Breast epithelium (tissue), 4 donors: ENCODE measurements at regions not wholly inside any gene's neighbourhood (a gene's known extent, or its start where the extent isn't known, plus 50 kb on each side); places are given as distances from the start of the nearest gene placed in this dataset.

ENCODE experiments used
- DNase-seq, 2 donors: peaks; one replicate each; pipeline ENCODE4 v3.0.0-alpha.2; 2019; ENCODE audit warnings: low spot score in 2 of 2
- H3K27ac ChIP-seq, 2 donors: fragments of 200-600 bp; sonication (generic) in 1 of 2; one replicate each; pipeline ENCODE4 v1.5.1; 2016 to 2019; ENCODE audit warnings: mild to moderate bottlenecking in 1 of 2
- H3K27me3 ChIP-seq, 2 donors: fragments of 200-600 bp; sonication (generic) in 1 of 2; one replicate each; pipeline versions ENCODE4 v1.5.1 to v1.6.0; 2017 to 2019; ENCODE audit warnings: control low read depth in 1 of 2, mild to moderate bottlenecking in 1 of 2
- H3K36me3 ChIP-seq: fragments of 200-600 bp; one replicate; pipeline ENCODE4 v1.5.1; 2019
- H3K4me1 ChIP-seq, 2 donors: fragments of 200-600 bp; sonication (generic); one replicate each; pipeline ENCODE4 v1.5.1; 2016 to 2019; ENCODE audit warnings: control low read depth in 1 of 2
- H3K4me3 ChIP-seq, 3 donors: fragments of 200-600 bp; sonication (generic); 1 replicate in 2 of 3; 2 replicates in 1 of 3; pipeline ENCODE4 v1.5.1; 2016 to 2019; ENCODE audit warnings: mild to moderate bottlenecking in 3 of 3, moderate library complexity in 2 of 3
- H3K9me3 ChIP-seq, 2 donors: fragments of 200-600 bp; sonication (generic) in 1 of 2; one replicate each; pipeline ENCODE4 v1.5.1; 2016 to 2019; ENCODE audit warnings: control low read depth in 1 of 2
- POLR2A ChIP-seq: fragments of 450-650 bp; IDR thresholded peaks from one replicate; pipeline ENCODE4 v1.6.1; 2016; ENCODE audit warnings: antibody characterized with exemption, mild to moderate bottlenecking, moderate library complexity
- POLR2AphosphoS5 ChIP-seq, 3 donors: sonication (generic); formaldehyde crosslinking; IDR thresholded peaks; one replicate each; pipeline ENCODE4 v1.6.1; 2017; ENCODE audit warnings: antibody characterized with exemption in 3 of 3
- intact Hi-C: fragments of 100-400 bp; cut with DNase I; formaldehyde crosslinking; loops from one replicate; pipeline ENCODE4 v1.15.1; 2023; ENCODE audit warnings: low total_unique reads
- TF ChIP-seq, protein P1 (sequence below), 3 donors: fragments of 450-650 bp; IDR thresholded peaks; one replicate each; pipeline ENCODE4 v1.5.1; 2016 to 2017; ENCODE audit warnings: antibody characterized with exemption in 3 of 3, mild to moderate bottlenecking in 3 of 3, moderate library complexity in 3 of 3

DNA sequence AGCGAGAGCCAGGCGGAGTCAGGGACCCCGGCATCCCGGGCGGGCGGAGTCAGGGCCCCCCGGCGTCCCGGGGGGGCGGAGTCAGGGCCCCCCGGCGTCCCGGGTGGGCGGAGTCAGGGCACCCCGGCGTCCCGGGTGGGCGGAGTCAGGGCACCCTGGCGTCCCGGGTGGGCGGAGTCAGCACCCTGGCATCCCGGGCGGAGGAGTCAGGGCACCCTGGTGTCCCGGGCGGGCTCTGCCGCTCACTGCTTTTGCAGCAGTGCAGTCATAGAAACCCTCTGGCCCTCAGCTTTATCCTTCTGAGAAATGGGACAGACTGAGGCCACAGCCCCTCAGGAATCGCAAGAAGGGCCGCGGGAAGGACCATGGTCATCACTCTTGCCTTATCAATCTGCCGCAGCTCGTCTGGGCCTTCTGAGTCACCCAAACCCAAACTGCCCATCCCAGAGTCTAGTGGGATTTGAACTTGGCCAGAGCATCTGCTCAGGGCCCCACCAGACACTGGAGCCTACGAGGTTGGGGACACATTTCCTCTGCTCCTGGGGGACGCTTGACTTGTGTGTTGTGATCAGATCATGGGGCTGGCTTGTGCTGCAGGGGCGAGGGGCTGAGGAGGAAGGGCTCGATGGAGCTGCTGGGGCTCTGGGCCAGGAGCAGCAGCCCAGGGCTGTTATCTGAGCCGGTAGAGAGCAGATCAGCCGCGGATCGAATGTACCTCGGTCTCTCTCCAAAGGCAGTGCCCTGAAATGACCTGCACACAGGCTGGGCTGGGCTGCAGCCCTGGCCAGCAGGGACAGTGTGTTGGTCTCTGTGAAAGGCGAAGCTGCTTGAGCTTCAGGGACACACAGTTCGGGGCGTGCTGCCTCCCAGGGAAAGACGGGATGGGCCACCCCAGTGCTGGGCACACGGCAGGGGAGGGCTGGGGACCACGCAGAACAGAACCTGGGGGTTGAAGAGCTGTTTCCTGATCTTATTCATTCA is 290.1 kb upstream of the HDAC4 start:
- Histone ChIP-seq H3K36me3 (no peaks in the 10 kb centered on the region), H3K27me3 (no peaks in the 10 kb centered on the region), H3K27ac (no peak overlapping the region), H3K4me1 (no peaks in the 10 kb centered on the region), H3K9me3 (no peaks in the 10 kb centered on the region), H3K4me3 (no peak overlapping the region)
- intact Hi-C loops, result no loop called here
- DNase-seq, result no peak
- no peak for TF ChIP-seq POLR2AphosphoS5 (IDR thresholded peaks at IDR 0.05)
- TF ChIP-seq, protein P1, sequence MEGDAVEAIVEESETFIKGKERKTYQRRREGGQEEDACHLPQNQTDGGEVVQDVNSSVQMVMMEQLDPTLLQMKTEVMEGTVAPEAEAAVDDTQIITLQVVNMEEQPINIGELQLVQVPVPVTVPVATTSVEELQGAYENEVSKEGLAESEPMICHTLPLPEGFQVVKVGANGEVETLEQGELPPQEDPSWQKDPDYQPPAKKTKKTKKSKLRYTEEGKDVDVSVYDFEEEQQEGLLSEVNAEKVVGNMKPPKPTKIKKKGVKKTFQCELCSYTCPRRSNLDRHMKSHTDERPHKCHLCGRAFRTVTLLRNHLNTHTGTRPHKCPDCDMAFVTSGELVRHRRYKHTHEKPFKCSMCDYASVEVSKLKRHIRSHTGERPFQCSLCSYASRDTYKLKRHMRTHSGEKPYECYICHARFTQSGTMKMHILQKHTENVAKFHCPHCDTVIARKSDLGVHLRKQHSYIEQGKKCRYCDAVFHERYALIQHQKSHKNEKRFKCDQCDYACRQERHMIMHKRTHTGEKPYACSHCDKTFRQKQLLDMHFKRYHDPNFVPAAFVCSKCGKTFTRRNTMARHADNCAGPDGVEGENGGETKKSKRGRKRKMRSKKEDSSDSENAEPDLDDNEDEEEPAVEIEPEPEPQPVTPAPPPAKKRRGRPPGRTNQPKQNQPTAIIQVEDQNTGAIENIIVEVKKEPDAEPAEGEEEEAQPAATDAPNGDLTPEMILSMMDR (IDR thresholded peaks at IDR 0.05), result no peak
- TF ChIP-seq POLR2A, result no peak

DNA sequence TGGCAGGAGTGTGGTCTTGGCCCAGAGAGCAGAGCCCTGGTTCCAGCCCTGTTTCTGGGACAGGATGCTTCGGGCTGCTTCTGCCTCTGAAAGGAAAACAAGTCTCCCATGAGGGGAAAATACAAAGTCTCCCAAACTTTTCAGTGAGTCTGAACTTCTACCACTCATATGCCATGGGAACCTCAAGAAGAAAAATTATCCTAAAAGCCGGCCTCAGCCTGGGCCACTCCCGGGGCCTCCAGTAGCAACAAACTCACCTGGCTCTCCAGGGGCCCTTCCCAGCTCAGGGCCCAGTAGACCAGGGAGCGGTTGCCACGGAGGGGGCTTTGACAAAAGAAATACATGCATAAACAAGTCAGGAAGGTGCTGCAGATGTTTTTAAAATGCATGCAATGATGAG is 289.2 kb upstream of the HDAC4 start:
- intact Hi-C loops, result no loop called here
- DNase-seq, result no peak
- no peaks in the 10 kb centered on the region for H3K4me1 ChIP-seq
- no peaks in the 10 kb centered on the region for H3K9me3 ChIP-seq
- no peaks in the 10 kb centered on the region for H3K27me3 ChIP-seq
- no peak overlapping the region for H3K27ac ChIP-seq
- TF ChIP-seq POLR2AphosphoS5 (IDR thresholded peaks at IDR 0.05), result no peak
- TF ChIP-seq, protein P1 (IDR thresholded peaks at IDR 0.05), result no peak
- TF ChIP-seq POLR2A, result no peak
- H3K4me3 ChIP-seq, result no peak overlapping the region
- no peaks in the 10 kb centered on the region for H3K36me3 ChIP-seq

DNA sequence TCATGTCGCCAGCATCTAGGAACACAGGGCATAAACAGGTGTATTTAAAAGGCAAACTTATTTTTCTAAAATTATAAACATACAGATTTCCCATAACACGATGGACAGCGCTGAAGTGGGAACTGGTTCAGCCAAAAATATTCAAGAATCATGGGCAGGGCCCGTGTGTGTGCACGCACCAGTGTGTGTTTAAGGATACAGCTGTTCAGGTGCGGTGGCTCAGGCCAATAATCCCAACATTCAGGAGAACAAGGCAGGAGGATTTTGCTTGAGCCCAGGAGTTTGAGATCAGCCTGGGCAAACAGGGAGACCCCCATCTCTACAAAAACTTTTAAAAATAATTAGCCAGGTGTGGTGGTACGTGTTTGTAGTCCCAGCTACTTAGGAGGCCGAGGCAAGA is 288.6 kb upstream of the HDAC4 start:
- DNase-seq, result no peak
- no peaks in the 10 kb centered on the region for H3K9me3 ChIP-seq
- H3K27ac ChIP-seq, result no peak overlapping the region
- intact Hi-C loops, result no loop called here
- H3K4me3 ChIP-seq, result no peak overlapping the region
- no peaks in the 10 kb centered on the region for H3K4me1 ChIP-seq
- H3K36me3 ChIP-seq, result no peaks in the 10 kb centered on the region
- TF ChIP-seq, protein P1 (IDR thresholded peaks at IDR 0.05), result no peak
- TF ChIP-seq POLR2A (no peak), POLR2AphosphoS5 (IDR thresholded peaks at IDR 0.05) (no peak)
- H3K27me3 ChIP-seq, result no peaks in the 10 kb centered on the region

DNA sequence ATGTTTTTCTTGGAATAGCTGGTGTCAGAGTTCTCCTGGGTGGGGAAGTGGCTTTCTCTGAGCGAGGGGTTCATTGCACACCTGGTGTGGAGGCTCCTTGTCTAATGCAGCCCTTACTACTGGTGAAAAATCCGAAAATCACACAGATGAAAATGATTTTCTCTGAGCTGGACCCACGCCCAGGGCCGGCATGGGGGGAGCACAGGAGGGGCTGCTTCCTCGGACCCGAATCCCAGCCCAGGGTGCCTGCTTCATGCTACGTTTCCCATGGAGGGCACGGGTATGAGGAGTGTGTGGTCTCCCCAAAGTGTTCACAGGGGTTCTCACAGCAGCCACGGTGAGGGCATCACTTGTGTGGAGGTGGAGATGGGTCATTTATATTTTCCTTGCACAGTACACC is 288.0 kb upstream of the HDAC4 start:
- H3K4me1 ChIP-seq, result no peaks in the 10 kb centered on the region
- H3K27me3 ChIP-seq, result no peaks in the 10 kb centered on the region
- no peak overlapping the region for H3K4me3 ChIP-seq
- no peak overlapping the region for H3K27ac ChIP-seq
- no peak for DNase-seq
- H3K36me3 ChIP-seq, result no peaks in the 10 kb centered on the region
- TF ChIP-seq, protein P1 (IDR thresholded peaks at IDR 0.05), result no peak
- no peak for TF ChIP-seq POLR2A
- no peak for TF ChIP-seq POLR2AphosphoS5 (IDR thresholded peaks at IDR 0.05)
- intact Hi-C loops, result no loop called here
- no peaks in the 10 kb centered on the region for H3K9me3 ChIP-seq

DNA sequence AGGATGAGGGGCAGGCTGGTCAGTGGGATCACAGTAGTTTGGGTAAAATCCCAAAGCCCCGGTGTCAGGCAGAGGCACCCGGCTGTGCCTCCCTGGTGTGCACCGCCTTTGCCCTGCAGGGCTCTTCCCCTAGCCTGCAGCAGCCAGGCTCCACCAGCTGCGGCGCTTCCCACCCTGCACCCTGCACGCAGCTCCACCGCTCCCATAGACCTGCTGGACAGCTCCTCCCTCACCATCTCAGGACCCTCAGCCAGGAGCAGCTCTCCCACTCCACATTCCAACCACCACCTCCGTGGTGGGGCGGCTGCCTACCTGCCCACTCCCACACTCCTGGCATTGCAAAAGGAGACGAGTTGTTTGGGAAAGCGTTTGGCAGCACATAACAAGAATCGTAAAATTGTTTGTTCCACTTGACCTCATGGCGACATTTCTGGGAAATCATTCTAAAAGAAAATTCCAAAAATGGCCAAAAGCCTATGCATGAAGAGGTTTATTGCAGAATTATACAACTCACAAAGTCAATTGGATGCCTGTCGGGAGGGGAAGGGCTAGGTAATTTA is 287.4 kb upstream of the HDAC4 start:
- Histone ChIP-seq H3K27me3 (peaks cover 0 to 2% of the 10 kb centered on the region in 2 donors), H3K36me3 (no peaks in the 10 kb centered on the region)
- DNase-seq, result no peak

More for the DNA sequence above, 287.4 kb upstream of the HDAC4 start:
- H3K4me1 ChIP-seq, result no peaks in the 10 kb centered on the region
- no peak overlapping the region for H3K4me3 ChIP-seq
- intact Hi-C loops, result no loop called here
- no peak overlapping the region for H3K27ac ChIP-seq
- no peak for TF ChIP-seq POLR2A
- TF ChIP-seq, protein P1 (IDR thresholded peaks at IDR 0.05), result no peak
- TF ChIP-seq POLR2AphosphoS5 (IDR thresholded peaks at IDR 0.05), result no peak
- H3K9me3 ChIP-seq, result peaks cover under 1% of the 10 kb centered on the region in 2 donors
